ENCODE measurements at regions not wholly inside any gene's neighbourhood (a gene's known extent, or its start where the extent isn't known, plus 50 kb on each side); places are given as distances from the start of the nearest gene placed in this dataset.

- TF ChIP-seq CTCF (conservative IDR thresholded peaks at IDR 0.05 in 1 of 2, IDR thresholded peaks at IDR 0.05 in 1 of 2; ENCODE audit: low read depth in 1 of 2, low read length in 2 of 2) = no peak
- no peak for TF ChIP-seq EZH2 (IDR thresholded peaks at IDR 0.05; ENCODE audit: low read length, missing control alignments)
Measured at GRCh38 chr5:1681955-1682354, 117.7 kb downstream of the MRPL36 start.

Measured in fibroblast of lung (primary cell).